HG03558 (cell line): ENCODE measurements at regions not wholly inside any gene's neighbourhood (a gene's known extent, or its start where the extent isn't known, plus 50 kb on each side); places are given as distances from the start of the nearest gene placed in this dataset.
"Not testable (repeated sequence)": the region's sequence is repeated elsewhere in the genome, so short reads cannot be mapped to it uniquely, and the experiment has no call there.

Experiments used
- ATAC-seq: cut with Tn5 transposase; IDR thresholded peaks from one replicate; pipeline ENCODE4 v1.9.1; 2021; ENCODE audit warnings: moderate number of reproducible peaks; ENCODE audit not compliant: unreplicated experiment; ENCODE audit errors: extremely low read depth

GRCh38 chr1:55530749-55531478 lies 315.8 kb upstream of the USP24 start:
- ATAC-seq, result no peak

GRCh38 chr1:55529017-55529416 lies 313.9 kb upstream of the USP24 start:
- no peak for ATAC-seq

DNA sequence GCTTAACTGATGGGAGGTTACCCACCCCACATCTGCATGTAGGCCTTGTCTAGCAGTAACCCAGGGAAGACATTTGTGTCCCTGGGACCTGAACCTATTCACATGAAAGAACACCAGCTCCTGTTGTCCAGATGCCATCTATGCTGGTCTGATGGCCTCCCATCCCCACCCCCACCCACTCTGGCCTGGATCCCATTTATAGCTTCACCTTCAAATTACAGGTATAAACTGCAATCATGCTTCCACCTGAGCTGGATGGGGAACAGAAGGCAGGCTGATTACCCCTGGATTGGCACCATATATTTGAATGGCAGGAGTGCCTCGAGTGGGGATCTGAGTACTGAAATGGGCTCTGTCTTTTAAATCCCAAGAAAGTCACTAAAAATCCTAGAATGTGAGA lies 312.7 kb upstream of the USP24 start:
- no peak for ATAC-seq

DNA sequence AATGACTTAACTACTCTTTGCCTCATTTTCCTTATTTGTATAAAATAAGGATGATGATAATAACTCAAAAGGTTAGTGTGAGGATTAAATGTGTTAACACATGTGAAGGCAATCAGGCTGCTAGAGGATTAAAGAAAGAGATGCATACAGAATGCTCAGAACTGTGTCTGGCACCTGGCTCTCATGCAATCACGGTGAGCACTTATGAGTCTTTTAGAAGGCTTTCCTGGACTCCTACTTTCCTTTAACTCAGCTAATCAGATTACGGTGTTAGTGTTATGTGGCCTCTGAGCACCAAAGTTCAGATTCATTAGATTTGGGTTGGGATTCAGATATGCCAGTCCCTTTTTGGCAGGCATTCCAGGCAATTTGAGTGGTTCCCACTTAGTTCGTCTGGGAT lies 311.6 kb upstream of the USP24 start:
- no peak for ATAC-seq

DNA sequence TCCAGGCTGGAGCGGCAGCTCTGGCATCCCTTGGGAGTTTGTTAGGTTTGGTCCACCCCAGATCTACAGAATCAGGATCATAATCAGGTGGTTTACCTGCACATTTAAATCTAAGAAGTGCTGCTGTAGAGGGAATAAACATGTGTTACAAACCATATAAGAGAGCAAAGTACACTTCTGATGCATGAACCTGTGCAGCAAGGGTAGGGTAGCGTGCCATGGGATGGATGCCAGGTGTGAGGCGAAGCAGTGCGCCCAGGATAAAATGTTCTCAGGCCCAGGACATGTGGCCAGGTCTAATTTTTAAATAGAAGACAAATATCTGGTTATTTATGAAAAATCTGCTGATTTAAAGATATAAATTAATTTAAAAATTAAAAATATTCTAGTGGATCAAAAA lies 308.8 kb upstream of the USP24 start:
- no peak for ATAC-seq

GRCh38 chr1:55522982-55523381 lies 307.8 kb upstream of the USP24 start:
- ATAC-seq, result no peak

- no peak for ATAC-seq
These were observed 307.3 kb upstream of the USP24 start for GRCh38 chr1:55522353-55522903.

GRCh38 chr1:55520861-55521260 lies 305.7 kb upstream of the USP24 start:
- no peak for ATAC-seq

- no peak for ATAC-seq
These were observed 304.9 kb upstream of the USP24 start for GRCh38 chr1:55519937-55520683.

DNA sequence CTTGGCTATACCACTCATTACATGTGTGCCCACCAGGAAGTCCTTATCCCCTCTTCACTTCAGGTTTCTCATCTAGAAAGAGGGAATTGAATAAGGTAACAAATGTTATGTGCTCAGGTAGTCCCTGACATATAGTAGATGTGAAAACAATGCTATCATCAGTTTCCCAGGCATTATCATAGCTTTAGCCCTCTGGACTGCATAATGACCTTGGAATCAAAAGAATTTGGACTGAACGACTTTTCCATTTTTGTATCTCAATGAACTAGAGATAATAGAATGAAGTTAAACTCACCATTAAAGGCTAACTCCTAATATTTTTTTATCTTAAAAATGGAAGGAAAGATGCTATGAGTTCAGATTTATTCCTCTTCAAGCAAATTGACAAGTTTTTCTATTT lies 304.1 kb upstream of the USP24 start:
- no peak for ATAC-seq

DNA sequence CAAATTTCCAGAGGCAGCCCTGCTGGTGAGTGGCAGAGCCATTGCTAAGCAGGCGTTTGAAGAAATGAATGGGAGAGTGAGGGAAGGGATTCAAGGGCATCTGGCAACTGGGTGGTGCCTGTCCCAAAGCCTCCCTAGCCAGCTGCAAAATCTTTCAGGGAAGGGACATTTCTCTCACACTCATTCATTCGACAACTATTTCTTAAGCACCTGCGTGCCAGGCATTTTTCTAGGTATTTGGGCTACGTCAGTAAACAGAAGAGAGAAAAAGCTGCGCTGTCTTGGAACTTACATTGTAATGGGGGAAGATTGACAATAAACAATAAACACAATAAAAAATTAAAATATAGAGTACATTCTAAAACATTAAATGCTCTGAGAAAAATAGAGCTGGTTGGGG lies 301.9 kb upstream of the USP24 start:
- no peak for ATAC-seq

GRCh38 chr1:55514571-55514970 lies 299.4 kb upstream of the USP24 start:
- ATAC-seq, result not testable (repeated sequence)

GRCh38 chr1:55512466-55512865 lies 297.3 kb upstream of the USP24 start:
- no peak for ATAC-seq

DNA sequence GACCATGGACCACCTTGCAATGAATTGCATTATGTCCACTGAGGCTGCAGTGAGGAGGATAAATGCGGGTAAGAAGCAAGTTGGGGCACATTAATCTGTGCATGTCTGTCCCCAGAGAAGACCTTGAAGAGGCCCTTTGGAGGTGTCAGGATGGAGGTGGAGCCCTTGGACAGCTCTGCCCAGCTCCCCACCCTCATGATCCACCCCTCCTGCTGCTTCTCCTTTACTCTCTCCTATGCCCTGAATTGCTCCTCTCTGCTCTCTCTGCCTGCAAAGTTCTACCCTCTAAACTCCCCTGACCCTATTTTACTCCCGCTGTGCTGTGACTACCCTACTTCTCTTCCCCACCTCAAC lies 292.4 kb upstream of the USP24 start:
- ATAC-seq, result no peak

DNA sequence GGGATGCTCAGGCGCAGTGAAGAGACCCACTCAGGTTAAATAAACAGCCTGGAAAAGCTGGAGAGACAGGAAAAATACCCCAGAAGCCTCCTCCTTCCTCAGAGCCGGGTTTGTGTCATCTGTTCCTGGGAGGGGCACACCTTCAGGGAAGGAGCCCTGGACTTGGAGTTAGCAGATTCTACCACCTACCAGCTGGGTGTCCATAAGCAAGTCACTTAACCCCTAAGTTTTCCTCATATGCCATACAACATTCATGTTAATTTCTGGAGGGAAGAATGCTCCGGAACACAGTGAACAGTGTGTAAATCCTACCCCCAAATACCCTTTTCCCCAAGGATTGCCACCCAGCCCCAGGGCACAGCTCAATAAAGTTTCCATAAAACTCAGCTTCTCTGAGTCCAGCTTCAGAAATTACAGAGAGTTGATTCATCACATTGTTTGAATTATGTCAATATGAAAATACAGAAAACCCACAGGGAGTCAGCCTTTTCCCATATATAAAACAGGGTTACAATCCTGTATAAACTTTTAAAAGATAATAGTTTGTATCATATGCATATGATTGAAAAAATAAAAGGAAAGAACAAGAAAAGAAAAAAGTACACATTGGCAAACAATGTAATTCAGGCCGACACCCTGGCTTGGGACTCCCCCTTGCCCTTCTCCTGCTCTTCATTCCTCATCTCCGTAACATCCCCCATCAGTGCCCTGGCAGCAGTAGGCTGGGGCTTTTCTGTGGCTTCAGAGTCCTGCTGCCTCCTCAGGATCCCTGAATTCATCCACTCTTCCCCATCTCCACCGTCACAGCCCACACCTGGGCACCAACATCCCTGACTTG lies 291.8 kb upstream of the USP24 start:
- no peak for ATAC-seq

DNA sequence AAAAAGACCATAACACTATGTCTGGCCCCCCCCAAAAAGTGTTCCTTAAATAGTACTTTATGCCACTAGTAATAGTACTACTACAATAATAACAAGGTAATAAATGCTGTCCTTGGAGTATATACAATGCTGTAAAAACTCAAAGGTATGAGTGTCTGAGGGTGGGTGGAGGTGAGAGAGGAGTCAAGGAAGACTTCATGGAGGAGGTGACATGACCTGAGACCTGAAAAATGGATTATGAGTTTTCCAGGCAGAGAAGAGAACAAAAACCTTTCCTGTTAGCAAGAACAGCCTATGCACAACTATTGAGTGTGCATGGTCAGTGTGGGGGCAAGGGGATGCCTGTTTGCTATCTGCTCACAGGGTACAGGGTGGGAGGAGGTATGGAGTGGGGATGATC lies 290.2 kb upstream of the USP24 start:
- ATAC-seq, result no peak

DNA sequence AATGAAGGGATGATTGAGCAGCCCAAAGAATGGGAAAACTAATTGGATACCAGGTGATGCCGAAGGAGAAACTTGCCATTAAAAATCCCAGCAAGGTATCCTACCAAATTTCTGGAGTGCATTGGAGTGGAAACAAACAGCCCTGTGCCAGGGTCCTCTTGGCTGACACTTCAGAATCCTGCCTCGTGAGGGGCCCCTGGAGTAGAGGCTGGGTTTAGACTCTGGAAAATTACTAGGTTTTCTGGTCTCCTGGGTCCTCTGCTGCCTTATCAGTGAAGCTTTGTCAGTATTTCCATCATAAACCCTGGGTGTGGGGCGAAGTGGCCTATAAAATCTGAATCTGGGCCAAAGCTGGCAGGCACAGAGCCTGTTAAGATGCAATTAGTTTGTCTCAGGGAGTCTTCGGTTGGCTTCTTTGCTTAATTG lies 289.2 kb upstream of the USP24 start:
- ATAC-seq, result no peak

GRCh38 chr1:55503663-55504305 lies 288.6 kb upstream of the USP24 start:
- ATAC-seq, result no peak

GRCh38 chr1:55500601-55501000 lies 285.4 kb upstream of the USP24 start:
- no peak for ATAC-seq

- no peak for ATAC-seq
These were observed 275.4 kb upstream of the USP24 start for GRCh38 chr1:55490547-55490946.
